LoVo (cell line): ENCODE measurements at regions not wholly inside any gene's neighbourhood (a gene's known extent, or its start where the extent isn't known, plus 50 kb on each side); places are given as distances from the start of the nearest gene placed in this dataset.

Experiments used
- DNase-seq: peaks from one replicate; pipeline ENCODE4 v3.0.0-alpha.2; 2016; ENCODE audit warnings: low spot score

GRCh38 chr6:76416821-76417605 lies 344.6 kb upstream of the IMPG1 start:
- DNase-seq, result no peak

GRCh38 chr6:76403064-76403463 lies 330.6 kb upstream of the IMPG1 start:
- DNase-seq, result no peak

- DNase-seq, result no peak
Measured at GRCh38 chr6:76397966-76398365, 325.5 kb upstream of the IMPG1 start.

DNA sequence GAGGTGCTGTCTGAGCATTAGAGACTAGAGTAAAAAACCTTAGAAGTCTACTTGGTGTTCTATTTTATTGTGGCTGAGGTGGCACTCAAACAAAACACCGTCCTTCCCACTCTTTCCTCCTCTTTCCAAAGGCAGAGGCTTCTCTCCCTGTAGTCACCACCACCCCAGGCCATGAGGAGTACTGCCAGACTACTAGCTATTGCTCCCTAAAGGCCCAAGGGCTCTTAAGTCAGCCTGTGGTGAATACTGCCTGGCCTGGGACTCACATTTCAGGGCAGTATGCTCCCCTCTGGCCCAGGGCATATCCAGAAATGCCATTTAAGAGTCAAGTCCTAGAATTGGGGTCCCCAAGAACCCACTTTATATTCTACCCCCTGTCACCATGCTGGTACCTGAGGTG lies 309.7 kb upstream of the IMPG1 start:
- no peak for DNase-seq

- no peak for DNase-seq
Measured at GRCh38 chr6:76381612-76382011, 309.1 kb upstream of the IMPG1 start.

- DNase-seq, result peak; percentile 6
Measured at GRCh38 chr6:76351275-76351674, 278.8 kb upstream of the IMPG1 start.

GRCh38 chr6:76347539-76347938 lies 275.1 kb upstream of the IMPG1 start:
- DNase-seq, result no peak

DNA sequence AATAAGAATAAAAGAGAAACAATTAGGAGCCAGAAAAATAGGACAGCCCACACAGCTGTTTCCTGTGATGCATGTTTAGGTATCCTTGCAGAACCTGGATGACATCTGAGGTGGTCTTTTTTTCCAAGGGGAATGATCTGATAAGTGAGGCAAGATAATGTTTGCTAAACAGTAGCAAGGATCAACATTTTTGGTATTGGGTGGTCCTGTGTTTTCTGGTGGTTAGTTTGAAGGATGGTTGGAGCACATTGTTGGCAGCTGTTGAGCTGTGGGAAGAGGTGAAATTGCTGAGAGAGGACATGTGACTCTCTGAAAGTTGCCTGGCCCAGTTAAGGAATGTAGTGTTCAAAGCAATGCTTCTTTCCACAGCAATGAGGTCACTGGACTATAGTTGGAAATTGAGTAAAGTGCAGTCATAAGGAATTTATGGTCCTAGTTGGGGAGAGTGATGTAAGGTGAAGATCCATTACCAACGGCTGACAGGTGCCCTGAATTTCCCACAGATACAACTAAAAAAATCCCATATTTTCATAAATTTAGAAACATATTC lies 270.2 kb upstream of the IMPG1 start:
- DNase-seq, result no peak

GRCh38 chr6:76330031-76330430 lies 257.6 kb upstream of the IMPG1 start:
- no peak for DNase-seq

GRCh38 chr6:76326871-76327270 lies 254.4 kb upstream of the IMPG1 start:
- DNase-seq, result no peak
